ENCODE measurements at regions not wholly inside any gene's neighbourhood (a gene's known extent, or its start where the extent isn't known, plus 50 kb on each side); places are given as distances from the start of the nearest gene placed in this dataset.

DNA sequence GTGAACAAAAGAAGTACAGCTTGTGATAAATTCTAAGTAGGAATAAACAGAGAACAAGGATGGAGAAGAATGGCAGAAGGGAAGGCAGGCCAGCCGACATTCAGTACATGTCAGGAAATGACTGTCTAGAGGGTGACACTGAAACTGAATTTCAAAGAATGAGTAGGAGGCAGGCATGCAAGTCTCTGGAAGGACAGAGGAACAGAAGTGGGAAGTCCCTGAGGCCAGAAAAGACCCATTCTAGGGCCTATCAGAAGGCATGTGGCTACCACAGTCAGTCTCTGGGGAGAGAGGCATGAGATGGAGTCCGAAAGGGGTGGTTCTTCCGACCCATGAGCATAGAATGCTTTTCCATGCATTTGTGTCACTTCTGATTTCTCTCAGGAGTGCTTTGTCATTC lies 243.5 kb upstream of the UBE2E2 start:
- TF ChIP-seq CTCF (IDR thresholded peaks at IDR 0.05; ENCODE audit: low read length) = no peak
- TF ChIP-seq EZH2 (IDR thresholded peaks at IDR 0.05; ENCODE audit: borderline replicate concordance, low read length) = no peak
